DND-41 (cell line): ENCODE measurements at regions not wholly inside any gene's neighbourhood (a gene's known extent, or its start where the extent isn't known, plus 50 kb on each side); places are given as distances from the start of the nearest gene placed in this dataset.

Experiments used
- ATAC-seq: fragments of 200-7000 bp; cut with Tn5 transposase; 3 replicates; pipeline ENCODE4 v1.9.1; 2021; ENCODE audit warnings: low read depth; ENCODE audit not compliant: insufficient read depth
- DNase-seq: peaks from one replicate; pipeline ENCODE4 v3.0.0-alpha.2; 2020
- H2AFZ ChIP-seq: 2 replicates; pipeline ENCODE4 v1.6.0; 2012; ENCODE audit warnings: low read depth, low read length
- H3K27ac ChIP-seq: 2 replicates; pipeline ENCODE4 v1.5.1; 2012; ENCODE audit warnings: low read length, inconsistent platforms
- H3K27me3 ChIP-seq: fragments of 200-600 bp; sonication (generic); 2 replicates; pipeline ENCODE4 v1.6.0; 2012; ENCODE audit warnings: low read length, mild to moderate bottlenecking, inconsistent platforms; ENCODE audit not compliant: insufficient read depth, poor library complexity
- H3K36me3 ChIP-seq: 2 replicates; pipeline ENCODE4 v1.5.1; 2012; ENCODE audit warnings: low read length, inconsistent platforms; ENCODE audit not compliant: insufficient read depth
- H3K4me1 ChIP-seq: 2 replicates; pipeline ENCODE4 v1.5.1; 2012; ENCODE audit warnings: mild to moderate bottlenecking, low read length; ENCODE audit not compliant: insufficient read depth
- H3K4me2 ChIP-seq: 2 replicates; pipeline ENCODE4 v1.6.0; 2012; ENCODE audit warnings: mild to moderate bottlenecking, moderate library complexity, low read length, inconsistent platforms; ENCODE audit not compliant: insufficient read depth
- H3K4me3 ChIP-seq, 2 experiments: fragments of 200-600 bp in 1 of 2; shearing (Covaris generic) in 1 of 2; 2 replicates each; pipeline ENCODE4 v1.5.1; 2012 to 2016; ENCODE audit warnings: inconsistent platforms in 2 of 2, low read length in 2 of 2, mild to moderate bottlenecking in 2 of 2, low read depth in 1 of 2, moderate library complexity in 1 of 2
- H3K79me2 ChIP-seq: 2 replicates; pipeline ENCODE4 v1.6.0; 2012; ENCODE audit warnings: low read length, inconsistent platforms; ENCODE audit not compliant: insufficient read depth
- H3K9ac ChIP-seq: 2 replicates; pipeline ENCODE4 v1.6.0; 2012; ENCODE audit warnings: low read depth, mild to moderate bottlenecking, inconsistent platforms, low read length, moderate library complexity
- H3K9me3 ChIP-seq: 2 replicates; pipeline ENCODE4 v1.5.1; 2012; ENCODE audit warnings: low read length, moderate library complexity, mild to moderate bottlenecking, inconsistent platforms; ENCODE audit not compliant: insufficient read depth, severe bottlenecking
- H4K20me1 ChIP-seq: 2 replicates; pipeline ENCODE4 v1.6.0; 2012; ENCODE audit warnings: low read length; ENCODE audit not compliant: insufficient read depth
- CTCF ChIP-seq: IDR thresholded peaks from 2 replicates; pipeline ENCODE4 v1.5.1; 2012; ENCODE audit warnings: borderline replicate concordance, low read length, moderate library complexity, mild to moderate bottlenecking; ENCODE audit not compliant: poor library complexity, severe bottlenecking; ENCODE audit errors: extremely low read depth
- EZH2 ChIP-seq: IDR thresholded peaks from 3 replicates; pipeline ENCODE4 v1.6.1; 2012; ENCODE audit warnings: borderline replicate concordance, low read depth, mild to moderate bottlenecking, moderate library complexity, low read length, inconsistent platforms; ENCODE audit not compliant: severe bottlenecking

GRCh38 chr6:14975471-14975817, 270.4 kb upstream of the JARID2 start:
- ATAC-seq: no peak
- TF ChIP-seq EZH2 (no peak), CTCF (no peak)
- H3K4me3 ChIP-seq: no peak overlapping the region
- DNase-seq: no peak
- H3K9ac ChIP-seq: no peak overlapping the region
- no peaks in the 10 kb centered on the region for H4K20me1 ChIP-seq
- no peak overlapping the region for H3K4me2 ChIP-seq
- H3K4me1 ChIP-seq: no peaks in the 10 kb centered on the region
- no peak overlapping the region for H2AFZ ChIP-seq
- no peak overlapping the region for H3K27ac ChIP-seq
- H3K79me2 ChIP-seq: no peaks in the 10 kb centered on the region
- no peaks in the 10 kb centered on the region for H3K9me3 ChIP-seq
- H3K27me3 ChIP-seq: no peaks in the 10 kb centered on the region
- H3K36me3 ChIP-seq: no peaks in the 10 kb centered on the region

- H4K20me1 ChIP-seq: no peaks in the 10 kb centered on the region
- no peaks in the 10 kb centered on the region for H3K27me3 ChIP-seq
- H3K4me2 ChIP-seq: no peak overlapping the region
- no peak overlapping the region for H3K4me3 ChIP-seq
- ATAC-seq (no peak), DNase-seq (no peak)
- TF ChIP-seq EZH2: no peak
- no peak for TF ChIP-seq CTCF
- no peaks in the 10 kb centered on the region for H3K4me1 ChIP-seq
- no peaks in the 10 kb centered on the region for H3K79me2 ChIP-seq
- no peaks in the 10 kb centered on the region for H3K9me3 ChIP-seq
- no peaks in the 10 kb centered on the region for H3K36me3 ChIP-seq
- no peak overlapping the region for H3K27ac ChIP-seq
- H2AFZ ChIP-seq: no peak overlapping the region
- no peak overlapping the region for H3K9ac ChIP-seq
Observed at GRCh38 chr6:14977747-14978382, 268.0 kb upstream of the JARID2 start.

GRCh38 chr6:14981960-14982359, 263.9 kb upstream of the JARID2 start:
- no peak overlapping the region for H3K9ac ChIP-seq
- no peaks in the 10 kb centered on the region for H3K36me3 ChIP-seq
- no peak for DNase-seq
- no peak for ATAC-seq
- no peaks in the 10 kb centered on the region for H3K27me3 ChIP-seq
- no peak for TF ChIP-seq EZH2
- no peak for TF ChIP-seq CTCF
- H3K4me3 ChIP-seq: no peak overlapping the region
- no peak overlapping the region for H3K27ac ChIP-seq
- no peaks in the 10 kb centered on the region for H4K20me1 ChIP-seq
- no peak overlapping the region for H3K4me2 ChIP-seq
- H2AFZ ChIP-seq: no peak overlapping the region
- no peaks in the 10 kb centered on the region for H3K9me3 ChIP-seq
- H3K79me2 ChIP-seq: no peaks in the 10 kb centered on the region
- H3K4me1 ChIP-seq: no peaks in the 10 kb centered on the region
